Testis (tissue), 2 donors: ENCODE measurements at regions not wholly inside any gene's neighbourhood (a gene's known extent, or its start where the extent isn't known, plus 50 kb on each side); places are given as distances from the start of the nearest gene placed in this dataset.

Experiments
- DNase-seq: peaks from one replicate; pipeline ENCODE4 v3.0.0-alpha.2; 2019
- H3K27ac ChIP-seq, 2 donors: fragments of 200-600 bp; sonication (generic); one replicate each; pipeline ENCODE4 v1.5.1; 2019
- H3K27me3 ChIP-seq: fragments of 200-600 bp; sonication (generic); one replicate; pipeline ENCODE4 v1.5.1; 2019
- H3K36me3 ChIP-seq: fragments of 200-600 bp; sonication (generic); one replicate; pipeline ENCODE4 v1.5.1; 2017; ENCODE audit warnings: low read depth; ENCODE audit errors: missing control alignments
- H3K4me1 ChIP-seq: fragments of 200-600 bp; sonication (generic); one replicate; pipeline ENCODE4 v1.5.1; 2019
- H3K4me3 ChIP-seq, 2 donors: fragments of 200-600 bp; sonication (generic); one replicate each; pipeline ENCODE4 v1.5.1; 2017 to 2019
- H3K9me3 ChIP-seq: fragments of 200-600 bp; sonication (generic); one replicate; pipeline ENCODE4 v1.5.1; 2017
- POLR2A ChIP-seq: fragments of 450-650 bp; IDR thresholded peaks from one replicate; pipeline ENCODE4 v1.6.1; 2017; ENCODE audit warnings: antibody characterized with exemption, mild to moderate bottlenecking, moderate library complexity
- WGBS, 2 donors: methylation state at CpG; one replicate each; pipeline ENCODE4 v1.1.5; 2018; 5-methylcytosine and 5-hydroxymethylcytosine counted together
- intact Hi-C: fragments of 100-400 bp; cut with DNase I; formaldehyde crosslinking; loops from one replicate; pipeline ENCODE4 v1.15.1; 2023; ENCODE audit warnings: low total_unique reads
- TF ChIP-seq, protein P1 (sequence below), 3 experiments: fragments of 450-650 bp in 2 of 3; fragments of 200-600 bp in 1 of 3; sonication (generic) in 1 of 3; IDR thresholded peaks; one replicate each; pipeline ENCODE4 v1.5.1; 2016 to 2019; ENCODE audit warnings: antibody characterized with exemption in 3 of 3, mild to moderate bottlenecking in 2 of 3, moderate library complexity in 1 of 3

DNA sequence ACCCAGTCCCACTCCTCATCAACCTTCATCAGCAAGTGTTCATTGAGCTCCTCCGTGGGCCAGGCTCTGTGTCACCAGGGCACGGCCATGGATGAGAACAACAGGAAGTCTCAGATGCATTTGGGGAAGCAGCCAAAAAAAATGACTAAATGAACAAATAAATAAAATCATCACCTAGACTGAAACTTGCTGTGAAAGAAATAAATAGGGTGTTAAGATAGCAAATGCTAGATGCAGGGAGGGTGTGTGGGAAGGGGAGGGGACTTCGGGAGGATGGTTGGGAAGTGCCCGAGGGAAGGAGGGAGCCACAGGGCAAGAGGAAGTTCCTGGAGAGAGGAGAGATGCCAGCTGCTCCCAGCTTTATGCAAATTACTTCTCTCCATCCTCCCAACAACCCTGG, 696.7 kb downstream of the PTPRU start:
- Histone ChIP-seq H3K4me1 (no peaks in the 10 kb centered on the region), H3K36me3 (no peaks in the 10 kb centered on the region), H3K4me3 (no peak overlapping the region), H3K27ac (no peak overlapping the region), H3K9me3 (no peaks in the 10 kb centered on the region), H3K27me3 (no peaks in the 10 kb centered on the region)
- TF ChIP-seq, protein P1, sequence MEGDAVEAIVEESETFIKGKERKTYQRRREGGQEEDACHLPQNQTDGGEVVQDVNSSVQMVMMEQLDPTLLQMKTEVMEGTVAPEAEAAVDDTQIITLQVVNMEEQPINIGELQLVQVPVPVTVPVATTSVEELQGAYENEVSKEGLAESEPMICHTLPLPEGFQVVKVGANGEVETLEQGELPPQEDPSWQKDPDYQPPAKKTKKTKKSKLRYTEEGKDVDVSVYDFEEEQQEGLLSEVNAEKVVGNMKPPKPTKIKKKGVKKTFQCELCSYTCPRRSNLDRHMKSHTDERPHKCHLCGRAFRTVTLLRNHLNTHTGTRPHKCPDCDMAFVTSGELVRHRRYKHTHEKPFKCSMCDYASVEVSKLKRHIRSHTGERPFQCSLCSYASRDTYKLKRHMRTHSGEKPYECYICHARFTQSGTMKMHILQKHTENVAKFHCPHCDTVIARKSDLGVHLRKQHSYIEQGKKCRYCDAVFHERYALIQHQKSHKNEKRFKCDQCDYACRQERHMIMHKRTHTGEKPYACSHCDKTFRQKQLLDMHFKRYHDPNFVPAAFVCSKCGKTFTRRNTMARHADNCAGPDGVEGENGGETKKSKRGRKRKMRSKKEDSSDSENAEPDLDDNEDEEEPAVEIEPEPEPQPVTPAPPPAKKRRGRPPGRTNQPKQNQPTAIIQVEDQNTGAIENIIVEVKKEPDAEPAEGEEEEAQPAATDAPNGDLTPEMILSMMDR (IDR thresholded peaks at IDR 0.05): no peak
- TF ChIP-seq POLR2A: no peak
- no peak for DNase-seq
- intact Hi-C loops: loop anchor here (5.0 kb wide), 1 partner anchor 529 kb away; no protein-coding TSS in a partner anchor
- WGBS, 2 donors: 35 to 40% methylated on average over 4 of the region's 4 CpGs

DNA sequence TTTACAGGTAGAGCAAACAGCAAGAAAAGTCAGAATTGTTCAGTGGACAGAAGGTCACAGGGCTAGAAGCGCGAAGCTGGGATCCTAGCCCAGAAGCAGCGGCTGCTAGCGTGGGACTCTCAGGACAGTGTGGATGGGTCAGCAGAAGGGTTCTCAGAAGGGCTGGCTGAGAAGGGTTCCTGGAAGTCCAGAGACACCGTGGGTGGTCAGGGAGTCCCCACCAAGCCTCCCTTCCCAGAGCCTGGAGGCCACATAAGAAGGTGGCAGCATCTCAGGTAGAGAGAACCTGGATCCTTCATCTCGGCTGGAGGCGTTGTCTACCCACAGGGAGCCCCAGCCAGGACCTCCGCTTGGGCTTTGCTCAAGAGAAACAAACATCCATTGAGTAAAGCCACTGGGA, 696.3 kb downstream of the PTPRU start:
- Histone ChIP-seq H3K4me1 (no peaks in the 10 kb centered on the region), H3K36me3 (no peaks in the 10 kb centered on the region), H3K4me3 (no peak overlapping the region), H3K27ac (no peak overlapping the region), H3K27me3 (no peaks in the 10 kb centered on the region), H3K9me3 (no peaks in the 10 kb centered on the region)
- TF ChIP-seq POLR2A: no peak
- TF ChIP-seq, protein P1 (IDR thresholded peaks at IDR 0.05): no peak
- 47 to 63% methylated on average over 5 to 8 of the region's 8 CpGs for WGBS, 2 donors
- DNase-seq: no peak
- intact Hi-C loops: loop anchor here (5.0 kb wide), 1 partner anchor 530 kb away; no protein-coding TSS in a partner anchor

DNA sequence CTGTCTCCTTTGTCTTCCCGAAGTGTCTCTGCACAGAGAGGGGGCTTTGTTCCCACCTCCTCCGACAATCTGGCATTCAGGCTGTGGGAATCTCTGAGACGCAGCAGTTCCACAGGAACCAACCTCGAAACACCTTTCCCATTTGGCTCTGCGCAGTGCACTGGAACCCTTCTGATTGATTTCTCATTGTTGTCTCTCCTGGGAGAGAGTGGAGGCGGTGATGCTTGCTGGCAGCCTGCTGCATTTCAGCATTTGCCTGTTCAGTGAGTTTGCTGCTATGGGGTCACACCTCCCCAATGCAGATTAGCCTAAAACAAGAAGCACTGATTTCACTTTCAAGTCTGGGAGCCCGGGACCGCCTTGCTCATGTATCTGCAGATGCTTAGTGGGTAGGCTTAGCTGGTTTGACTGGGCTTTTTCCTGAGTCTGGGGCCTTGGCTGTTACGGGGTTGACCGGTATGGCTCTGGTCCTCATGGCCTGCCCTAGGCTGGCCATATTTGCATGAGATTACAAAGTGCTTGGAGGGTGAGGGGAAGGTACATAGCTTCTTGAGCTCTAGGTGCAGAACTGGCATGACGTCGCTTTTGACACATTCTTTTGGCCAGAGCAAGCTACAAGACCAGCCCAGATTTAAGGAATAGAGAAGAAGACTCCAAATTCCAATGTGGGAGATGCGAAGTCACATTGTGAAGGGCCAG, 695.3 kb downstream of the PTPRU start:
- no peak overlapping the region for H3K4me3 ChIP-seq
- intact Hi-C loops: loop anchor here (5.0 kb wide), 1 partner anchor 531 kb away; no protein-coding TSS in a partner anchor
- H3K27ac ChIP-seq: no peak overlapping the region
- H3K4me1 ChIP-seq: no peaks in the 10 kb centered on the region
- DNase-seq: no peak
- no peaks in the 10 kb centered on the region for H3K9me3 ChIP-seq
- WGBS, 2 donors: 85% methylated on average over 12 to 13 of the region's 13 CpGs
- no peaks in the 10 kb centered on the region for H3K36me3 ChIP-seq
- no peaks in the 10 kb centered on the region for H3K27me3 ChIP-seq
- TF ChIP-seq POLR2A: no peak
- TF ChIP-seq, protein P1 (IDR thresholded peaks at IDR 0.05): no peak

DNA sequence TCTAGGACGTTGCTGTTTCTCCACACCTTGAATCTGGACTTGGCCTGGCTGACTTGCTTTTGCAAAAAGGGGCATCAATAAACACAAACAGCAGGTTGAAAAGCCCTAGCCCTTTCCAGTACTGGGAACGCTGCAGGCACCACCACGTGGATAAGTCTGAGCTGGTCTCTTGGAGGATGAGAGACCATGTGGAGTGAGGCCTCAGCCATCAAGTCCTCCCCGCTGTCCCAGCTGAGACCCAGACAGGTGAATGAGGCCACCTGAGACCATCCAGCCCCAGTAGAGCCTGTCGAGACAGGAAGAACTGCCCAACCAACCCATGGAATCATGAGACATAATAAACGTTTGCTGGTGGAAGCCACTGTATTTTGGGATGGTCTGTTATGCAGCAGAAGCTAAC, 688.7 kb downstream of the PTPRU start:
- intact Hi-C loops: no loop called here
- no peak for DNase-seq
- no peaks in the 10 kb centered on the region for H3K27me3 ChIP-seq
- no peak overlapping the region for H3K4me3 ChIP-seq
- 77 to 86% methylated on average over 6 of the region's 6 CpGs for WGBS, 2 donors
- TF ChIP-seq, protein P1 (IDR thresholded peaks at IDR 0.05): no peak
- no peak for TF ChIP-seq POLR2A
- H3K27ac ChIP-seq: no peak overlapping the region
- no peaks in the 10 kb centered on the region for H3K9me3 ChIP-seq
- no peaks in the 10 kb centered on the region for H3K4me1 ChIP-seq
- H3K36me3 ChIP-seq: no peaks in the 10 kb centered on the region

DNA sequence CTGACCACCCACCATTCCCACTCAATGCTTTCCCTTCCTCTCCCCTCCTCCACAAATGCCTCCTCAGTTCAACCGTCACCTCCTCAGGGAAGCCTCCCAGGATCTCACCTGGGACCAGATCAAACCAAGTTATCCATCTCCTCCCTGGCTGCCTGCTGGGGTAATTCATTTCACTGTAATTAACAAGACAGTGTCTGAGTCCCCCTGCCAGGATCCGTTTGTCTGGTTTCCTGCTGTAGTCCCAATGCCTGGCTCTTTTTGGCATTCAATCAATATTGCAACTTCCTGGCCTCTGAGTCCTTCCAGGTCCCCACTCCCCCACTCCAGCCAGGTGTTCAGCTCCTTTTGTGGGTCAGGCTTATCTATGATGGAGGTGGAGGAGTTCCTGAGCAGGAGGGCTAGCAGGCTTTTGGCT, 687.7 kb downstream of the PTPRU start:
- H3K27ac ChIP-seq: no peak overlapping the region
- no peaks in the 10 kb centered on the region for H3K9me3 ChIP-seq
- H3K4me3 ChIP-seq: no peak overlapping the region
- intact Hi-C loops: no loop called here
- 8% methylated on average over 2 of the region's 2 CpGs for WGBS, 2 donors
- H3K4me1 ChIP-seq: no peaks in the 10 kb centered on the region
- H3K27me3 ChIP-seq: no peaks in the 10 kb centered on the region
- no peak for DNase-seq
- no peaks in the 10 kb centered on the region for H3K36me3 ChIP-seq
- no peak for TF ChIP-seq POLR2A
- TF ChIP-seq, protein P1 (IDR thresholded peaks at IDR 0.05): no peak
